Natural killer cell treated with Interleukin-12 subunit alpha and Interleukin-12 subunit beta and Interleukin-15 and Interleukin-18, amount 100 ng/mL, for 72 hours (primary cell): ENCODE measurements at regions not wholly inside any gene's neighbourhood (a gene's known extent, or its start where the extent isn't known, plus 50 kb on each side); places are given as distances from the start of the nearest gene placed in this dataset.

Source experiments
- ATAC-seq, 2 donors: fragments of 150-1000 bp; cut with Tn5 transposase in 1 of 2; sonication (Bioruptor Pico), chemical (Tn5 transposase) in 1 of 2; 2 replicates each; pipeline ENCODE4 v1.10.0; 2021
- DNase-seq: peaks from one replicate; pipeline ENCODE4 v3.0.0; 2022; ENCODE audit warnings: low spot score
- H3K27ac Mint-ChIP-seq, 2 donors: 1 replicate in 1 of 2; 2 replicates in 1 of 2; pipeline ENCODE4 v1.8.0; 2022; ENCODE audit warnings: mixed read lengths in 2 of 2, mild to moderate bottlenecking in 1 of 2, moderate library complexity in 1 of 2
- H3K27me3 Mint-ChIP-seq, 2 donors: 1 replicate in 1 of 2; 2 replicates in 1 of 2; pipeline ENCODE4 v1.8.0; 2022; ENCODE audit warnings: mixed read lengths in 2 of 2
- H3K36me3 Mint-ChIP-seq: one replicate; pipeline ENCODE4 v1.8.0; 2022; ENCODE audit warnings: mixed read lengths
- H3K4me1 Mint-ChIP-seq, 2 donors: 1 replicate in 1 of 2; 2 replicates in 1 of 2; pipeline ENCODE4 v1.8.0; 2022; ENCODE audit warnings: low read depth in 2 of 2, mixed read lengths in 2 of 2, mild to moderate bottlenecking in 1 of 2
- H3K4me3 Mint-ChIP-seq: one replicate; pipeline ENCODE4 v1.8.0; 2022; ENCODE audit warnings: mixed read lengths
- H3K9me3 Mint-ChIP-seq: 2 replicates; pipeline ENCODE4 v1.8.0; 2022; ENCODE audit warnings: mixed read lengths

DNA sequence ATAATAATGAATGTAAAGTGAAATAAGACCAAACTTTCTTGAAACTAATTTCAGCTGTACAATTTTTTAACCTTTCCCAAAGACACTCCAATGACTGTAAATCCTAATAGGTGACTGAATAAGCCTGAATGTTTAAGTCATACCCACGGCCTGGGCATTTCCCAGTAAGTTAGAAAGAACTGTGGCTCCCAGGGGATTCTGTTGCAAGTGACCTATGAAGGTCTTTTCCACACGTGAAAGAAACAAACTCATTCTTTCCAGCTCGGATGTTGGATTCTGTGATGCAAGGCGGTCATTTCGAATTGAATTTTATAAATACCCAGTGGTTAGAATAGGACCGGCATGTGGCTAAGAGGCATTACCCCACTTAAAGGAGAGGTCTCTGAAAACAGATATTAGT lies 1134.4 kb downstream of the GALC start:
- Mint-ChIP-seq H3K27me3 (no peaks in the 10 kb centered on the region), H3K4me3 (no peak overlapping the region), H3K27ac (no peak overlapping the region), H3K9me3 (peaks cover 10% of the 10 kb centered on the region), H3K4me1 (no peaks in the 10 kb centered on the region), H3K36me3 (no peaks in the 10 kb centered on the region)
- ATAC-seq (no peak), DNase-seq (no peak)

DNA sequence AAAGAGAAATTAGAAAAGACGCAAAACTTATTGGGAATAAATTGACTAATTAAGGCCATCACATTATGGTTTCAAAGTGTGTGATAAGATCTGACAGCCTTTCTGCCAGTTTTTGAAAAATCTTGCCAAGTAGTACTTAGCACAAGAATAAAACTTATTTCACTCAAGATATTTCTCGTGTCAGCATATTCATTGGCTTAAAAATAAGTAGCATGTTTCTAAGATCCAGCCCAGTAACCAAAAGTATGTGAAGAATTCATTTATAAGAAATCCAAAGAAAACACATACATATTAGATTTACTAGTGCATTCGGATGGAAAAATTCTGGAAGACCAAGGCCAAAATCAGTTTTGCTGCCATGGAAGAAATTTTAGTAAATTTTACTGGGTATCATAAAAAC lies 1135.0 kb downstream of the GALC start:
- no peak overlapping the region for H3K4me3 Mint-ChIP-seq
- H3K9me3 Mint-ChIP-seq = peaks cover 16% of the 10 kb centered on the region
- ATAC-seq (no peak), DNase-seq (no peak)
- H3K27me3 Mint-ChIP-seq = no peaks in the 10 kb centered on the region
- H3K4me1 Mint-ChIP-seq = no peaks in the 10 kb centered on the region
- H3K27ac Mint-ChIP-seq = no peak overlapping the region
- H3K36me3 Mint-ChIP-seq = peaks cover 6% of the 10 kb centered on the region

DNA sequence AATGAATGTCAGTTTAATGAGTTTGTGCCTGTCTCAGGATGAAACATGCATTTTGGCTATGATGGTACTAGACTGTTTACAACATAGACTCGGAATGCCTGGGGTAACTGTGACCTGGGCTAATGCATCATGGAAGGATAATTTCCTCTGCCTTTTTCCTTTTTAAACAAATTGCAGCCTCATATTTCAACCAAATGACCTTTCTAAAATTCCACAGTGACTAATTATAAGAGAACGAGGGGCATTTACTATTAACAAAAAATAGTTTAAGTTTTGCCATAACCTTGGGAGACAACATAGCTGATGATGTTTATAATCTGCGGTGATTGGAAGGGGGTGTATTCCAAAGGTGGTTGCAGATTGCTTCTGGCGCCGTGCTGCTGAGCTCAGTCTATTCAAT lies 1140.5 kb downstream of the GALC start:
- H3K36me3 Mint-ChIP-seq = peaks cover 6% of the 10 kb centered on the region
- no peak for ATAC-seq
- no peaks in the 10 kb centered on the region for H3K4me1 Mint-ChIP-seq
- no peak overlapping the region for H3K4me3 Mint-ChIP-seq
- H3K27ac Mint-ChIP-seq = no peak overlapping the region
- peaks cover 32% of the 10 kb centered on the region for H3K9me3 Mint-ChIP-seq
- H3K27me3 Mint-ChIP-seq = no peaks in the 10 kb centered on the region
- DNase-seq = no peak

DNA sequence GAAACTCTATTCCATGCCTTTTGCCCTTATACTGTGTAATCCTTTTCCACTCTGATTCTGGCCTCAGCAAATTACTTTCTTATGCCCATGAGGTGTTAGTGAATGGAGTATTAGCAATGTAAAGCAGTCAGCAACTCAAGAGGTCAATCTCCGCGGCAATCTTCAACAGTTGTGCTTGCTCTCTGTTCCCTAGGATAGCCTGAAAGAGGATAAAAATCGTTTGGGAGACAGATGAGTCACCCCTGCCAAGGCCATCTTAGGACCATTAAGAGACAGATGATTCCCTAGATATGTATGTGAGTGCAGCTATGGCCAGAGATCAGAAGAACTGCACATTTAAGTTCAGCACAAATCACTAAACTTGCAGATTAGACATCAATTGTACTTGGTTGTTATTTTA lies 1145.8 kb downstream of the GALC start:
- Mint-ChIP-seq H3K36me3 (peaks cover 4% of the 10 kb centered on the region), H3K27me3 (no peaks in the 10 kb centered on the region), H3K4me1 (no peaks in the 10 kb centered on the region), H3K9me3 (peaks cover 23% of the 10 kb centered on the region), H3K27ac (no peak overlapping the region), H3K4me3 (no peak overlapping the region)
- ATAC-seq (no peak), DNase-seq (no peak)

DNA sequence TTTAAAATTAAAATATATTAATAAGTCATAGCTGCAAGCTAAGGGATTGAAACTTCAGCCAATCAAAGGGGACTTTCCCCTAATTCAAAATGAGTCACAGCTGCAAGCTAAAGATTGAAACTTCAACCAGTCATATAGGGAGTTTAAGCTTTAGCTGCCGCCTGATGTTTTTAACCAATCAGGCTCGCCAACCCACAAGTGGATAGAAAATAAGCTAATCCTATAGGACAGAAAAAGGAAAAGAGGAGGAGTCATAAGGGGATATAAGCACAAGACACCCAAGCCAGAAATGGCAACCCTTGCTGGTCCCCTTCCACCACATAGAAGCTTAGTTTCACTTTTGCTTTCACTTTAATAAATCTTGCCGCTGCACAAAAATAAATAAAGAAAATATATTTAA lies 1154.6 kb downstream of the GALC start:
- H3K27ac Mint-ChIP-seq = no peak overlapping the region
- peaks cover 13% of the 10 kb centered on the region for H3K9me3 Mint-ChIP-seq

DNA sequence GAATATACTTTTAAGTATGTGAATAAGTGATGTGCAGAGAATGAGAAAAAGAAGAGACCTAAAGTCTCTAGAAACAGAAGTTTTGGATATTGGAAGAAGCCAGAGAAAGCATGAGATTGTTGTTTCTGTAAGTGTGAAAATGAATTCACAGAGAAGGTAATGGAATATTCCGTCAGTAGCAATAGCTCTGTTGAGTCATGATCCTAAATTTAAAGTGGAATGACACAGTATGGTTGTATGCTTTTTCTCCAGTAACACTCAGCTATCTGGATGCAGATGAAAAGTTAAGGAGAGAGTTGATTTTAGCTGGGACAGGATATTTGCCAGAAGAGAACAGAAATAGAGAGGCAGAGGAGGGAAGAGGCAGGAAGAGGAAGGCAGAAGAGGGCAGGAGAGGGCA lies 1166.3 kb downstream of the GALC start:
- Mint-ChIP-seq H3K4me1 (no peaks in the 10 kb centered on the region), H3K9me3 (peaks cover 18% of the 10 kb centered on the region), H3K36me3 (no peaks in the 10 kb centered on the region), H3K27ac (no peak overlapping the region), H3K27me3 (no peaks in the 10 kb centered on the region), H3K4me3 (no peak overlapping the region)
- no peak for DNase-seq
- ATAC-seq = no peak

More for the DNA sequence above, 1154.6 kb downstream of the GALC start:
- Mint-ChIP-seq H3K27me3 (no peaks in the 10 kb centered on the region), H3K4me3 (no peak overlapping the region), H3K4me1 (no peaks in the 10 kb centered on the region), H3K36me3 (peaks cover 7% of the 10 kb centered on the region)
- DNase-seq (no peak), ATAC-seq (no peak)

DNA sequence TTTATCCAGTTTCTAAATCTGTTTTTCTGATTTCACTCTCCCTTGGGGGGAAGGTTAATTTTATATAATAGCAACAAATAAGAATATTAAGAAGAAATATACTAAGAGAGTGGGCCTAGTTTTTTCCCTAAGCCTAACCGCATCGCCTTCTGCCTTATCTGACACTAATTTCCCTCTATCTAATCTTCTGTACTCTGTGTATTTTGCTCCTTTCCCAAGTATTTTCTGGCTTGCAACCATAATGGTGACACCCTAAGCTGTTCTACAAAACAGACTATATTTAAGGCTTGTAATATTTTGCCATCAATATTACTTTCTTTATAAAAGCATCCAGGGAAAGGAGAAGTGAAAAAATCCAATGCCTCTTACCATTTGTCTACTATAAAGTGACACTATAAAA lies 1168.8 kb downstream of the GALC start:
- Mint-ChIP-seq H3K36me3 (no peaks in the 10 kb centered on the region), H3K9me3 (peaks cover 21% of the 10 kb centered on the region), H3K4me1 (no peaks in the 10 kb centered on the region), H3K4me3 (no peak overlapping the region), H3K27ac (no peak overlapping the region), H3K27me3 (no peaks in the 10 kb centered on the region)
- DNase-seq (no peak), ATAC-seq (no peak)

DNA sequence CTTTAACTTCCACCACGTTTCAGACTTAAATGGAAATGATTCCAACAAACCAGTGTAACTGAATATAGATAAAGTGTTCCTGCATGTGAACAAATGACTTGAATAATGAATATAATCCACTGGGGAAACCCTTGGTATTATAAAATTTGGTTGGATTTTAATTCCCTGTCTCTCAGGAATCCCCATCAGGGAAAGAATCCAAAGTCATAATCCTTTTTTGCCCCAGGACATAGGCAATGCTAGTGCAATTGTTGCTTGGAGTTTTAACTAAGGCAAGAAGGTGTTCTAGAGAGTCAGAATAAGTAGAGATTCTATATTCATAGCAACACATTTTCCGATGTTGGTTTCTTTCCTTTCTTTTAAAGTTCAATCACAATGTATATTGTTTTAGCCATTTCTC lies 1169.4 kb downstream of the GALC start:
- Mint-ChIP-seq H3K4me3 (no peak overlapping the region), H3K27ac (no peak overlapping the region), H3K4me1 (no peaks in the 10 kb centered on the region), H3K27me3 (no peaks in the 10 kb centered on the region), H3K36me3 (no peaks in the 10 kb centered on the region), H3K9me3 (peaks cover 21% of the 10 kb centered on the region)
- ATAC-seq (no peak), DNase-seq (no peak)

DNA sequence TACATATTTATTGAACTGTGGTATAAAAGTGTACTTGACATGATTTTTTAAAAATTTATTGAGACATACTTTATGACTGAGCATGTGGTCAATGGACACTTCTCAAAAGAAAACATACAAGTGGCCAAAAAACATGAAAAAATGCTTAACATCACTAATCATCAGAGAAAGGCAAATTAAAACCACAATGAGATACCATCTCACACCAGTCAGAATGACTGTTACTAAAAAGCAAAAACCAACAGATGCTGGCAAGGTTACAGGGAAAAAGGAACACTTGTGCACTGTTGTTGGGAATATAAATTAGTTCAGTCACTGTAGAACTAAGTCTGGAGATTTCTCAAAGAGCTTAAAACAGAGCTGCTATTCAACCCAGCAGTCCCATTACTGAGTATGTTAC lies 1177.6 kb downstream of the GALC start:
- no peak for ATAC-seq
- Mint-ChIP-seq H3K9me3 (peaks cover 24% of the 10 kb centered on the region), H3K4me1 (no peaks in the 10 kb centered on the region), H3K36me3 (peaks cover 18% of the 10 kb centered on the region), H3K4me3 (no peak overlapping the region), H3K27ac (no peak overlapping the region), H3K27me3 (no peaks in the 10 kb centered on the region)
- no peak for DNase-seq

DNA sequence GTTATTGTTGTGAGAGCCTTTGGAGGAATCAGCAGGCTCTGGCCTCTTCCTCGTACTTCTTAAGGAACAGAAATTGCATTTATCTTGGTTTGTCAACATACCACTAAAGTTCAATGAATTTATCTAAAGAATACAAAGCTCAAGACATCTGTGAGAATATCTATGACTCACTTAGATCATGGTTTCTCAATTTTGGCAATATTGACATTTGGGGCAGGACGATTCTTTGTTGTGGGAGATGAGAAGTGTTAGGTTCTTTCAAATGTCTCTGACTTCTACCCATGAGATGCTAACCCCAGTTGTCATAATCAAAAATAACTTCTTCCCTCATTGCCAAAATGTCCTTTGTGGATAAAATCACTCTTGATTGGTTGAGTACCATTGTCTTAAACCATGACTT lies 1190.3 kb downstream of the GALC start:
- Mint-ChIP-seq H3K27me3 (no peaks in the 10 kb centered on the region), H3K9me3 (peaks cover 17% of the 10 kb centered on the region), H3K36me3 (no peaks in the 10 kb centered on the region), H3K4me3 (no peak overlapping the region), H3K27ac (no peak overlapping the region), H3K4me1 (no peaks in the 10 kb centered on the region)
- DNase-seq = no peak
- no peak for ATAC-seq

DNA sequence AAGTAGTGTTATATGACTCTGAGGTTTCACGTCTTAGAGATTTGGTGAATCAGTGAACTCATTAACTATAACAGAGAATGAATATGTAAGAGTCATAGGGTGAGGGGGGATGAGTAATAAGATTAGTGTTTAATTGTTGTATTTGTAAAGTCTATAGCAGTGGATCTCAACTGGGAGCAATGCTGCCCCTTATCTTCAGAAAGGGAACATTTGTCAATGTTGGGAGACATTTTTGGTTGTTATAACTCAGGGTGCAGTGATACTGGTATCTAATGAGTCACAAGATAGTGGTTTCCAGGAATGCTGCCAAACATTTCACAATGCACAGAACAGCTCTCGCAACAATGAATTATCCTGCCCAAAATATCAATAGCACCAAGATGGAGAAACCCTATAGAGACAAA lies 1193.7 kb downstream of the GALC start:
- Mint-ChIP-seq H3K27me3 (no peaks in the 10 kb centered on the region), H3K4me3 (no peak overlapping the region), H3K9me3 (peaks cover 13% of the 10 kb centered on the region), H3K4me1 (no peaks in the 10 kb centered on the region), H3K36me3 (no peaks in the 10 kb centered on the region), H3K27ac (no peak overlapping the region)
- ATAC-seq = no peak
- no peak for DNase-seq

DNA sequence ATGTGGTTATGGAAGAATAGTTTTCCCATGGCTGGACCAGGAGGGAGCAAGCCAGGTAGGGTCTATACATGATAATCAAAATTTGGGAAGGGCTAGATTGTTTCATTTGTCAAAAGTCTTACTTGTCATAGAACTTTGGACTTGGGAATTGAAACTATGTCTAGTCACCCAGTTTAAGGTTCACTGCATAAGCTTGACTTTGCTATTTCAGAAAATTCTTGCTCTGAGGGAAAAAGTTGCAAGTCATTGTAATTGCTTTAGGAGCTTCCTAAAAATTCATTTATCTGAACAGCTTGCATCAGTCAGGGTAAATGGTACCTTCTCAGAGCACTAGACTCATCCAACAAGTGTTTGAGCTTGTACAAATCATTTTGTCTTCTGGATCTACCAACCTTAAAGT lies 1194.7 kb downstream of the GALC start:
- H3K4me1 Mint-ChIP-seq = no peaks in the 10 kb centered on the region
- peaks cover under 1% of the 10 kb centered on the region for H3K36me3 Mint-ChIP-seq
- no peak overlapping the region for H3K27ac Mint-ChIP-seq
- H3K9me3 Mint-ChIP-seq = peaks cover 14% of the 10 kb centered on the region
- H3K4me3 Mint-ChIP-seq = no peak overlapping the region
- no peaks in the 10 kb centered on the region for H3K27me3 Mint-ChIP-seq
- DNase-seq = no peak
- no peak for ATAC-seq

DNA sequence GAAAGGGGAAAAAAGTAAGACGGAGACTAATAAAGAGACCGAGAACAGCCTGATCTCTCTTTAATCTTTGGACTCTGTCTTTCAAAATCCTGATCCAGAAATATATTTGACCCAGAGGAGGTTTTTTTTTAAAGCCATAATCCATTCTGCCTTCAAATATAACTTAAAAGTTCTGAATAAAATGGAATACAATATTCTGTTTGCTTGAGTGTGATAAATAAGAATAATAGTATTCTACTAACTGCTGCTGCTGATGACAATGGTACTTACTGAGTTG lies 1196.0 kb downstream of the GALC start:
- Mint-ChIP-seq H3K36me3 (peaks cover 4% of the 10 kb centered on the region), H3K27ac (no peak overlapping the region), H3K27me3 (no peaks in the 10 kb centered on the region), H3K9me3 (peaks cover 12% of the 10 kb centered on the region), H3K4me3 (no peak overlapping the region), H3K4me1 (no peaks in the 10 kb centered on the region)
- ATAC-seq (no peak), DNase-seq (no peak)

DNA sequence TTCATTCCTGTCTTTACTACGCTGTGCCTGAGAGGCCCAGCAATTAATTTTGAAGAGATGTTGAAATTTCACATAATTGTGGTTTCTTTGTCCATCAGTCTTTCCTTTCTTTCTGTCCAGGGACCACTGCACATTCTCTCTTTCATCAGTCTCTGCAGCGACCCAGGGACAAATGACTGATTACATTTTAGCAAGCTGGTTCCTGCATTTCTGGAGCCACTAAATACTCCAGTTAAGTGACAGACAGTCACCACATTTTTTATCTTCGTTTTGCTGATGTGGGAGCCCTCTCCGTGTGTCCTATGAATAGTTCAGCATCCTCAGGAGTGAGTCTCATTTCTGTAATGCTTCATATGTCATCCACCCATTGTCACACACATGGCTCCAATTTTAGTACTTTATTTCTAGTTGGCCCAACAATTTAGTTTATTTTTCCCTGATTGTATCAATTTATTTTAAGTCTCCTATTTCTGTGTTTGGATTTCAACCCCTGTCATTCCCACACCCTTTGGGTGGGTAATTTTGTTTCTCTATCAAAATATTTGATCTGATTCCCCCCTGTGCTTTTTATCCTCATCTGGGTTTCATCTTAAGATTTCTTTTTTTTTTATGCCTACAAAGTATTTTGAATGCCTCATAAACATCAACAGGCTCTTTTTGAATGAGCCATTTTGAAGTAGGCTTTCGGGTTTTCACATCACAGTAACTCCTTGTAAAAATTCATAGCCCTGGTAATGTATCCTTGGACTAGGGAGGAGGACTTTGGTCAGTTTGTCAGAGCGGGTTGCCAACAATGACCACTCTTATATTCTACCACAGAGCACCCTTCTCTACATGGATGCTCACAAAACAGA lies 1196.5 kb downstream of the GALC start:
- Mint-ChIP-seq H3K27me3 (no peaks in the 10 kb centered on the region), H3K4me1 (no peaks in the 10 kb centered on the region), H3K27ac (no peak overlapping the region), H3K9me3 (peaks cover 9% of the 10 kb centered on the region), H3K36me3 (peaks cover 6% of the 10 kb centered on the region), H3K4me3 (no peak overlapping the region)
- ATAC-seq = no peak
- DNase-seq = no peak

DNA sequence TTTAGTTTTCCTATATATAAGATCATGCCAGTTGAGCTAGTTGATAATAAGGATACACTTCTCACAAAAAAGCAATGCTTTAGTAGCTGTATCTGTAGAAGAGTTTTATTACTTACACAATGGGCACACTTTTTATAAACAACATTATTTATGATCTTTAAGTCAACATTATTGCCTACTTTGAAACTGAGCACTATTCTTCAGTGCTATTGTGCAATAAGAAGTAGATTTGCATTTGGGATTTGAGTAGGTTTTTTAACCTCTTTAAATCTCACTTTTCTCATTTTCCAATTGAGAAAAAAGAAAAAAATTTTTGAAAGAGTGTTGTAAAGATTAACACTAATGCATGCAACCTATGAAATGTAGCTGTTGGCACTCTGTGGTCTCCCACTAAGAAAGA lies 1198.3 kb downstream of the GALC start:
- Mint-ChIP-seq H3K36me3 (peaks cover 10% of the 10 kb centered on the region), H3K27ac (no peak overlapping the region), H3K4me3 (no peak overlapping the region), H3K9me3 (peaks cover 14% of the 10 kb centered on the region), H3K27me3 (no peaks in the 10 kb centered on the region), H3K4me1 (no peaks in the 10 kb centered on the region)
- no peak for DNase-seq
- no peak for ATAC-seq
